Vagina (tissue), 2 donors: ENCODE measurements at regions not wholly inside any gene's neighbourhood (a gene's known extent, or its start where the extent isn't known, plus 50 kb on each side); places are given as distances from the start of the nearest gene placed in this dataset.

ENCODE experiments used
- DNase-seq, 2 donors: peaks; one replicate each; pipeline ENCODE4 v3.0.0-alpha.2; 2017; ENCODE audit errors: extremely low spot score in 2 of 2
- H3K27ac ChIP-seq: fragments of 200-600 bp; sonication (generic); one replicate; pipeline ENCODE4 v1.5.1; 2019
- H3K27me3 ChIP-seq: fragments of 200-600 bp; sonication (generic); one replicate; pipeline ENCODE4 v1.5.1; 2019
- H3K36me3 ChIP-seq, 2 donors: fragments of 200-600 bp; sonication (generic); one replicate each; pipeline ENCODE4 v1.5.1; 2017 to 2019
- H3K4me1 ChIP-seq: fragments of 200-600 bp; sonication (generic); one replicate; pipeline ENCODE4 v1.5.1; 2019
- H3K4me3 ChIP-seq, 2 donors: fragments of 200-600 bp; sonication (generic); 1 replicate in 1 of 2; 2 replicates in 1 of 2; pipeline ENCODE4 v1.5.1; 2016 to 2019
- H3K9me3 ChIP-seq: fragments of 200-600 bp; sonication (generic); one replicate; pipeline ENCODE4 v1.5.1; 2019
- CTCF ChIP-seq, 3 experiments: fragments of 450-650 bp in 2 of 3; fragments of 200-600 bp in 1 of 3; sonication (generic) in 1 of 3; IDR thresholded peaks; one replicate each; pipeline ENCODE4 v1.5.1; 2017 to 2019; ENCODE audit warnings: antibody characterized with exemption in 3 of 3, mild to moderate bottlenecking in 2 of 3, moderate library complexity in 2 of 3
- POLR2A ChIP-seq, 2 donors: fragments of 450-650 bp; IDR thresholded peaks; one replicate each; pipeline ENCODE4 v1.6.1; 2017; ENCODE audit warnings: antibody characterized with exemption in 2 of 2, mild to moderate bottlenecking in 2 of 2, moderate library complexity in 2 of 2
- POLR2AphosphoS5 ChIP-seq, 2 donors: sonication (generic); formaldehyde crosslinking; IDR thresholded peaks; one replicate each; pipeline ENCODE4 v1.9.0; 2017; ENCODE audit warnings: antibody characterized with exemption in 2 of 2, mild to moderate bottlenecking in 2 of 2, low read depth in 1 of 2; ENCODE audit not compliant: insufficient read depth in 1 of 2
- intact Hi-C: fragments of 100-400 bp; cut with DNase I; formaldehyde crosslinking; loops from one replicate; pipeline ENCODE4 v1.15.1; 2023

- Histone ChIP-seq H3K27ac (peak overlapping the region; percentile 86), H3K36me3 (no peaks in the 10 kb centered on the region), H3K4me3 (no peak overlapping the region), H3K27me3 (no peaks in the 10 kb centered on the region), H3K9me3 (no peaks in the 10 kb centered on the region), H3K4me1 (peaks cover 35% of the 10 kb centered on the region)
- DNase-seq: no peak
- intact Hi-C loops: no loop called here
- TF ChIP-seq POLR2A (IDR thresholded peaks at IDR 0.05) (no peak), CTCF (IDR thresholded peaks at IDR 0.05) (no peak), POLR2AphosphoS5 (IDR thresholded peaks at IDR 0.05; ENCODE audit: insufficient read depth in 1 of 2, low read depth in 1 of 2) (no peak)
These were observed 118.6 kb upstream of the PRICKLE2 start for GRCh38 chr3:64343689-64344430.

GRCh38 chr3:64342940-64343688 lies 117.8 kb upstream of the PRICKLE2 start:
- Histone ChIP-seq H3K4me3 (no peak overlapping the region), H3K27ac (peak overlapping the region; percentile 86), H3K27me3 (no peaks in the 10 kb centered on the region), H3K4me1 (peaks cover 35% of the 10 kb centered on the region), H3K9me3 (no peaks in the 10 kb centered on the region), H3K36me3 (no peaks in the 10 kb centered on the region)
- intact Hi-C loops: no loop called here
- TF ChIP-seq POLR2AphosphoS5 (IDR thresholded peaks at IDR 0.05; ENCODE audit: insufficient read depth in 1 of 2, low read depth in 1 of 2) (no peak), CTCF (IDR thresholded peaks at IDR 0.05) (no peak), POLR2A (IDR thresholded peaks at IDR 0.05) (no peak)
- DNase-seq: no peak

GRCh38 chr3:64341296-64341695 lies 116.0 kb upstream of the PRICKLE2 start:
- peak overlapping the region; percentile 86 for H3K27ac ChIP-seq
- no peaks in the 10 kb centered on the region for H3K36me3 ChIP-seq
- H3K4me3 ChIP-seq: peak overlapping the region in 1 of 2 donors; percentile 24
- intact Hi-C loops: no loop called here
- no peaks in the 10 kb centered on the region for H3K9me3 ChIP-seq
- TF ChIP-seq POLR2A (IDR thresholded peaks at IDR 0.05): no peak
- no peak for TF ChIP-seq POLR2AphosphoS5 (IDR thresholded peaks at IDR 0.05; ENCODE audit: insufficient read depth in 1 of 2, low read depth in 1 of 2)
- TF ChIP-seq CTCF (IDR thresholded peaks at IDR 0.05): no peak
- no peak for DNase-seq
- H3K4me1 ChIP-seq: peaks cover 35% of the 10 kb centered on the region
- H3K27me3 ChIP-seq: no peaks in the 10 kb centered on the region

GRCh38 chr3:64340641-64341101 lies 115.4 kb upstream of the PRICKLE2 start:
- H3K27me3 ChIP-seq: no peaks in the 10 kb centered on the region
- TF ChIP-seq CTCF (IDR thresholded peaks at IDR 0.05): no peak
- peak in 1 of 2 donors; percentile 17 for TF ChIP-seq POLR2AphosphoS5 (IDR thresholded peaks at IDR 0.05; ENCODE audit: insufficient read depth in 1 of 2, low read depth in 1 of 2)
- intact Hi-C loops: no loop called here
- no peaks in the 10 kb centered on the region for H3K9me3 ChIP-seq
- peak overlapping the region; percentile 86 for H3K27ac ChIP-seq
- no peak for DNase-seq
- H3K4me3 ChIP-seq: peak overlapping the region in 1 of 2 donors; percentile 24
- peaks cover 31% of the 10 kb centered on the region for H3K4me1 ChIP-seq
- H3K36me3 ChIP-seq: no peaks in the 10 kb centered on the region

GRCh38 chr3:64336488-64336887 lies 111.2 kb upstream of the PRICKLE2 start:
- Histone ChIP-seq H3K9me3 (no peaks in the 10 kb centered on the region), H3K27me3 (no peaks in the 10 kb centered on the region), H3K27ac (no peak overlapping the region), H3K4me1 (peaks cover 3% of the 10 kb centered on the region), H3K4me3 (no peak overlapping the region), H3K36me3 (no peaks in the 10 kb centered on the region)
- intact Hi-C loops: no loop called here
- TF ChIP-seq POLR2AphosphoS5 (IDR thresholded peaks at IDR 0.05; ENCODE audit: insufficient read depth in 1 of 2, low read depth in 1 of 2) (no peak), POLR2A (IDR thresholded peaks at IDR 0.05) (no peak), CTCF (IDR thresholded peaks at IDR 0.05) (no peak)
- no peak for DNase-seq
